ENCODE measurements at regions not wholly inside any gene's neighbourhood (a gene's known extent, or its start where the extent isn't known, plus 50 kb on each side); places are given as distances from the start of the nearest gene placed in this dataset.

- Histone ChIP-seq H3K27ac (ENCODE audit: control insufficient read depth, insufficient read depth) (no peak overlapping the region), H2AFZ (ENCODE audit: control insufficient read depth, low read depth, low read length) (no peak overlapping the region), H3K4me1 (ENCODE audit: control insufficient read depth, insufficient read depth, low read length) (no peaks in the 10 kb centered on the region), H3K4me3 (no peak overlapping the region), H4K20me1 (ENCODE audit: control insufficient read depth, insufficient read depth) (no peaks in the 10 kb centered on the region), H3K9ac (ENCODE audit: control insufficient read depth, insufficient read depth, low read length) (no peak overlapping the region), H3K9me3 (replicated peaks; ENCODE audit: control insufficient read depth, insufficient read depth, low read length) (no peaks in the 10 kb centered on the region), H3K27me3 (replicated peaks in 1 of 2; ENCODE audit: control insufficient read depth in 2 of 2, insufficient read depth in 2 of 2, low read length in 1 of 2) (no peaks in the 10 kb centered on the region), H3K36me3 (ENCODE audit: control insufficient read depth in 2 of 2, insufficient read depth in 2 of 2, low read length in 1 of 2) (no peaks in the 10 kb centered on the region), H3K4me2 (ENCODE audit: control insufficient read depth, insufficient read depth) (no peak overlapping the region), H3K79me2 (ENCODE audit: control insufficient read depth, insufficient read depth, low read length) (no peaks in the 10 kb centered on the region)
- ChIA-PET RAD21 (ENCODE audit: unreplicated experiment) (no interaction called here), POLR2A (no interaction called here), SMC1A (ENCODE audit: uncharacterized antibody, unreplicated experiment) (interaction anchor here (1.5 to 1.7 kb wide), 2 partner anchors 13 to 29 kb away, joined by 3 to 4 read pairs; no protein-coding TSS in a partner anchor), CTCF (no interaction called here)
- intact Hi-C loops (cut with micrococcal nuclease; ENCODE audit: unreplicated experiment) (no loop called here), in situ Hi-C loops (cut with MboI) (no loop called here)
- DNase-seq (ENCODE audit: low read depth, low spot score) (no peak), ATAC-seq (no peak), FAIRE-seq (no peak)
- WGBS (ENCODE audit: insufficient coverage, insufficient replicate concordance, low lambda C conversion rate, missing lambda C conversion rate) = 2% methylated on average over 2 of the region's 2 CpGs
- BruUV-seq (replicated peaks) = no TSS peak
- TF ChIP-seq STAT3 (IDR thresholded peaks at IDR 0.05; ENCODE audit: low read depth, low read length) (no peak), PKNOX1 (IDR thresholded peaks at IDR 0.05) (no peak), BCL11A (IDR thresholded peaks at IDR 0.05; ENCODE audit: low read depth, low read length) (no peak), CTCF (IDR thresholded peaks at IDR 0.05 in 2 of 3, conservative IDR thresholded peaks at IDR 0.05 in 1 of 3; ENCODE audit: control insufficient read depth in 2 of 3, extremely low read depth in 1 of 3, insufficient read depth in 1 of 3, low read depth in 3 of 3, low read length in 3 of 3) (no peak), TAF1 (IDR thresholded peaks at IDR 0.05; ENCODE audit: borderline replicate concordance, low read depth, low read length) (no peak), RAD21 (IDR thresholded peaks at IDR 0.05; ENCODE audit: insufficient read depth, low read depth, low read length) (no peak), NKRF (conservative IDR thresholded peaks at IDR 0.05) (no peak), JUNB (IDR thresholded peaks at IDR 0.05) (no peak)
Measured at GRCh38 chr5:117160391-117160790, 585.8 kb upstream of the SEMA6A start.

Data from GM12878 (cell line).